Kasumi-1 (cell line): ENCODE measurements at regions not wholly inside any gene's neighbourhood (a gene's known extent, or its start where the extent isn't known, plus 50 kb on each side); places are given as distances from the start of the nearest gene placed in this dataset.
"Not testable (repeated sequence)": the region's sequence is repeated elsewhere in the genome, so short reads cannot be mapped to it uniquely, and the experiment has no call there.

Experiments
- DNase-seq, 2 experiments: peaks; one replicate each; lab custom pipeline; 2025; lab: John Stamatoyannopoulos, UW

- no peak for DNase-seq
Measured at GRCh38 chr13:65378484-65378883, 1851.7 kb downstream of the PCDH9 start.

GRCh38 chr13:65368832-65369231, 1861.3 kb downstream of the PCDH9 start:
- DNase-seq, result no peak

- no peak for DNase-seq
Measured at GRCh38 chr13:65353951-65354350, 1876.2 kb downstream of the PCDH9 start.

GRCh38 chr13:65353150-65353549, 1877.0 kb downstream of the PCDH9 start:
- DNase-seq, result not testable (repeated sequence)

- no peak for DNase-seq
Measured at GRCh38 chr13:65347420-65348030, 1882.6 kb downstream of the PCDH9 start.

GRCh38 chr13:65343898-65344663, 1886.1 kb downstream of the PCDH9 start:
- DNase-seq, result no peak

- peak; percentile 25 to 27 for DNase-seq
Measured at GRCh38 chr13:65342541-65343337, 1887.4 kb downstream of the PCDH9 start.

- DNase-seq, result no peak
Measured at GRCh38 chr13:65339241-65339640, 1890.9 kb downstream of the PCDH9 start.

- no peak for DNase-seq
Measured at GRCh38 chr13:65336916-65337315, 1893.2 kb downstream of the PCDH9 start.

GRCh38 chr13:65336087-65336749, 1893.9 kb downstream of the PCDH9 start:
- no peak for DNase-seq

- no peak for DNase-seq
Measured at GRCh38 chr13:65330691-65331090, 1899.4 kb downstream of the PCDH9 start.

- DNase-seq, result no peak
Measured at GRCh38 chr13:65330287-65330686, 1899.8 kb downstream of the PCDH9 start.

- not testable (repeated sequence) for DNase-seq
Measured at GRCh38 chr13:65323192-65323591, 1906.9 kb downstream of the PCDH9 start.

GRCh38 chr13:65321423-65321822, 1908.7 kb downstream of the PCDH9 start:
- DNase-seq, result not testable (repeated sequence)

- no peak for DNase-seq
Measured at GRCh38 chr13:65314008-65314407, 1916.1 kb downstream of the PCDH9 start.

GRCh38 chr13:65310663-65311328, 1919.3 kb downstream of the PCDH9 start:
- no peak for DNase-seq

- DNase-seq, result no peak
Measured at GRCh38 chr13:65309906-65310305, 1920.2 kb downstream of the PCDH9 start.

GRCh38 chr13:65308729-65309128, 1921.4 kb downstream of the PCDH9 start:
- not testable (repeated sequence) for DNase-seq

GRCh38 chr13:65307056-65307455, 1923.1 kb downstream of the PCDH9 start:
- no peak for DNase-seq

GRCh38 chr13:65302691-65303090, 1927.4 kb downstream of the PCDH9 start:
- no peak for DNase-seq

GRCh38 chr13:65301506-65301905, 1928.6 kb downstream of the PCDH9 start:
- DNase-seq, result no peak

GRCh38 chr13:65300220-65300619, 1929.9 kb downstream of the PCDH9 start:
- peak in 1 of 2 experiments; percentile 14 for DNase-seq
